Stomach (tissue), 8 donors: ENCODE measurements at regions not wholly inside any gene's neighbourhood (a gene's known extent, or its start where the extent isn't known, plus 50 kb on each side); places are given as distances from the start of the nearest gene placed in this dataset.

Source experiments
- DNase-seq, 2 donors: peaks; one replicate each; pipeline versions ENCODE4 v3.0.0 to v3.0.0-alpha.2; 2013 to 2019
- H3K27ac ChIP-seq, 5 donors: fragments of 200-600 bp in 4 of 5; sonication (generic) in 4 of 5; one replicate each; pipeline ENCODE4 v1.5.1; 2013 to 2019; ENCODE audit warnings: mild to moderate bottlenecking in 1 of 5, moderate library complexity in 1 of 5
- H3K27me3 ChIP-seq, 3 donors: fragments of 200-600 bp; sonication (generic); one replicate each; pipeline ENCODE4 v1.5.1; 2017 to 2019; ENCODE audit warnings: mixed run types in 1 of 3
- H3K36me3 ChIP-seq, 4 donors: fragments of 200-600 bp; sonication (generic); 1 replicate in 3 of 4; 2 replicates in 1 of 4; pipeline ENCODE4 v1.5.1; 2016 to 2019
- H3K4me1 ChIP-seq, 4 donors: fragments of 200-600 bp; sonication (generic); one replicate each; pipeline ENCODE4 v1.5.1; 2016 to 2019
- H3K4me3 ChIP-seq, 4 donors: fragments of 200-600 bp; sonication (generic) in 3 of 4; one replicate each; pipeline ENCODE4 v1.5.1; 2016 to 2019; ENCODE audit warnings: mild to moderate bottlenecking in 1 of 4
- H3K9me3 ChIP-seq, 4 donors: fragments of 200-600 bp; sonication (generic); one replicate each; pipeline ENCODE4 v1.5.1; 2016 to 2019
- EP300 ChIP-seq: sonication (generic); formaldehyde crosslinking; IDR thresholded peaks from one replicate; pipeline ENCODE4 v1.6.1; 2017; ENCODE audit warnings: antibody characterized with exemption
- POLR2A ChIP-seq, 4 donors: fragments of 450-650 bp; IDR thresholded peaks; one replicate each; pipeline ENCODE4 v1.6.1; 2016; ENCODE audit warnings: antibody characterized with exemption in 4 of 4, control low read depth in 2 of 4, mild to moderate bottlenecking in 1 of 4, moderate library complexity in 1 of 4
- POLR2AphosphoS5 ChIP-seq, 3 donors: sonication (generic); formaldehyde crosslinking; IDR thresholded peaks; one replicate each; pipeline ENCODE4 v1.6.1; 2016; ENCODE audit warnings: antibody characterized with exemption in 3 of 3
- WGBS, 5 donors: extraction: QIAGEN DNeasy Blood & Tissue Kit in 3 of 5; methylation state at CpG; one replicate each; pipeline versions ENCODE4 v1.1.5 to v1.1.7; 2013 to 2018; 5-methylcytosine and 5-hydroxymethylcytosine counted together
- intact Hi-C: fragments of 100-400 bp; cut with DNase I; formaldehyde crosslinking; loops from one replicate; pipeline ENCODE4 v1.15.1; 2023; ENCODE audit warnings: low total_unique reads
- TF ChIP-seq, protein P1 (sequence below), 7 experiments: fragments of 450-650 bp in 4 of 7; fragments of 200-600 bp in 3 of 7; sonication (generic) in 3 of 7; IDR thresholded peaks; one replicate each; pipeline ENCODE4 v1.5.1; 2016 to 2019; ENCODE audit warnings: antibody characterized with exemption in 7 of 7, control low read depth in 2 of 7, mild to moderate bottlenecking in 1 of 7
- donor health status: healthy with polysubstance abuse.
- donor health status: Bipolar disorder and iron deficiency.
- donor health status: healthy.

DNA sequence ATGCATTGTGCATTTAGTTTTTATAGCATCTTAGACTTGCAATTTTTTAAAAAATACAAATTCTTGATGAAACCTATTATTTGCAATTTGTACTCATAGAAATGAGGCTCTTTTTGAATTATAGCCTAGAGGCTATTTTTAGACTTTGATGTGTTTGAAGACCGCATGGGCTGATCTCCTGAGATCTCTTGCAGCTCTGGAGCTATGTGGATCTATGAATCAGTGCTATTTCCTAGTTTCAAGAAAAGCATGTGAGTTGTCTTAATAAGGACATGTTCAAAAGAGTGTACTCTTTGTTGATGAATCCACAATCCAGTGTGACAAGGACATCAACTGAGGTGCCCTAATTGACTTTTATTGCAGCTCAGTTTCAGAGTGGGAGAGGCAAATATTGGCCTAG is 620.5 kb downstream of the ETS1 start:
- no peak overlapping the region for H3K27ac ChIP-seq
- peaks cover 0 to 3% (median 0%) of the 10 kb centered on the region in 4 donors for H3K9me3 ChIP-seq
- H3K36me3 ChIP-seq: no peaks in the 10 kb centered on the region
- H3K4me1 ChIP-seq: no peaks in the 10 kb centered on the region
- H3K27me3 ChIP-seq: no peaks in the 10 kb centered on the region
- intact Hi-C loops: no loop called here
- TF ChIP-seq POLR2A (IDR thresholded peaks at IDR 0.05): no peak
- TF ChIP-seq EP300: no peak
- TF ChIP-seq POLR2AphosphoS5 (IDR thresholded peaks at IDR 0.05): no peak
- TF ChIP-seq, protein P1, sequence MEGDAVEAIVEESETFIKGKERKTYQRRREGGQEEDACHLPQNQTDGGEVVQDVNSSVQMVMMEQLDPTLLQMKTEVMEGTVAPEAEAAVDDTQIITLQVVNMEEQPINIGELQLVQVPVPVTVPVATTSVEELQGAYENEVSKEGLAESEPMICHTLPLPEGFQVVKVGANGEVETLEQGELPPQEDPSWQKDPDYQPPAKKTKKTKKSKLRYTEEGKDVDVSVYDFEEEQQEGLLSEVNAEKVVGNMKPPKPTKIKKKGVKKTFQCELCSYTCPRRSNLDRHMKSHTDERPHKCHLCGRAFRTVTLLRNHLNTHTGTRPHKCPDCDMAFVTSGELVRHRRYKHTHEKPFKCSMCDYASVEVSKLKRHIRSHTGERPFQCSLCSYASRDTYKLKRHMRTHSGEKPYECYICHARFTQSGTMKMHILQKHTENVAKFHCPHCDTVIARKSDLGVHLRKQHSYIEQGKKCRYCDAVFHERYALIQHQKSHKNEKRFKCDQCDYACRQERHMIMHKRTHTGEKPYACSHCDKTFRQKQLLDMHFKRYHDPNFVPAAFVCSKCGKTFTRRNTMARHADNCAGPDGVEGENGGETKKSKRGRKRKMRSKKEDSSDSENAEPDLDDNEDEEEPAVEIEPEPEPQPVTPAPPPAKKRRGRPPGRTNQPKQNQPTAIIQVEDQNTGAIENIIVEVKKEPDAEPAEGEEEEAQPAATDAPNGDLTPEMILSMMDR (IDR thresholded peaks at IDR 0.05): no peak
- DNase-seq: no peak
- WGBS, 5 donors: 70 to 92% (median 82%) methylated on average over 1 of the region's 1 CpG
- no peak overlapping the region for H3K4me3 ChIP-seq

DNA sequence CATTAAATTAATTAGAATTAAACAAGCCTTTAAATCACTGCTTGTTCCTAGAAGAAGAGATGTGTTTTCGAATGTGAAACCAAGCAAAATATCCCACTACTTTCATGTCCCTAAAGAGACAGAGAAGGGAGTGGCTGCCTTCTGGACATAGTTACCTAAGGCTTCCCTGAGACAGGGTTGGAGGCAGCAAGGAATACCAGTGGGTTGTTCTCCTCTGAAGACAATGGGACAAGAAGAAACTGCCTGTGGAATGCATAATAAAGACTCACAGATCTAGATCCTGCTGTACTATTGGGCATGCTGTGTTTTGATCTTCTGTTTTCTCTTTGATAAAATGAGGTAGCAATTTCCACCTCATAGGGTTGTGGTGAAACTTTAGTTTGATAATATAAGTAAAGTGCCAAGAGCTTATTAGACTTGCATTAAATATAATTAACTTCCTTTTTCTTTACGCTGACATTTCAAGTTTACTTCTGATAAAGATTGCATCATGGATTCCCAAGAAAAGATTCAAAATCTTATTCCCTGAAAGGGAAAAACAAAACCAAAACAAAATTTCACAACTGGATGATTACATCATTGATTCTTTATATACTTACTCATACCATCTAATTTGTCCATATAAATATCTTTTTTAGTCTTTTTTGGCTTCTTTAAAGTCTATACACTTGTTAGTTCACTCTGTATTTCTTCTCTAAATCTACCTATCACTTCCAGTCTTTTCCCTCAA is 621.3 kb downstream of the ETS1 start:
- TF ChIP-seq POLR2A (IDR thresholded peaks at IDR 0.05): no peak
- TF ChIP-seq EP300: no peak
- TF ChIP-seq, protein P1 (IDR thresholded peaks at IDR 0.05): no peak
- no peak for TF ChIP-seq POLR2AphosphoS5 (IDR thresholded peaks at IDR 0.05)
- H3K9me3 ChIP-seq: peaks cover 0 to 3% (median 0%) of the 10 kb centered on the region in 4 donors
- no peaks in the 10 kb centered on the region for H3K36me3 ChIP-seq
- 48 to 73% (median 65%) methylated on average over 2 of the region's 2 CpGs for WGBS, 5 donors
- no peaks in the 10 kb centered on the region for H3K27me3 ChIP-seq
- DNase-seq: no peak
- no peak overlapping the region for H3K4me3 ChIP-seq
- intact Hi-C loops: no loop called here
- H3K4me1 ChIP-seq: no peaks in the 10 kb centered on the region
- no peak overlapping the region for H3K27ac ChIP-seq

DNA sequence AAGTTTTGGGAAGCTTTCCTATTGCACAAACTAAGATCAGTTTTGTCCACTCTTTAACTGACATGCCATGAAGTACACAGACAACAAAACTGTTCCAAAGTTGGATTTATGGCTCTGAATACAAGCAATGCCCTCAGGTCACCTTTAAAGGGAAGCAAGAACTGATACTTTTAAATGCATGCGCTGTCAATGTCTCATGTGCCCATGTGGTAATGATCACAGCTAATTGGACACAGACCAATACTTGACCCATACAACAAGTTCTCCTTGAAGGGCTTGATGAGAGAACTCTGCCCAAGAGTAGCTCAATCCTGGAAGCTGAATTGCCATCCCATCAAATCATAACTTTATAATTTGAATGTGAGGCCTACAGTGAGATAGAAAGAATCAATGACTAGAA is 624.9 kb downstream of the ETS1 start:
- intact Hi-C loops: no loop called here
- no peaks in the 10 kb centered on the region for H3K36me3 ChIP-seq
- no peaks in the 10 kb centered on the region for H3K27me3 ChIP-seq
- DNase-seq: no peak
- WGBS, 5 donors: 81 to 98% (median 94%) methylated on average over 1 of the region's 1 CpG
- no peak overlapping the region for H3K4me3 ChIP-seq
- TF ChIP-seq POLR2AphosphoS5 (IDR thresholded peaks at IDR 0.05) (no peak), EP300 (no peak), POLR2A (IDR thresholded peaks at IDR 0.05) (no peak)
- TF ChIP-seq, protein P1 (IDR thresholded peaks at IDR 0.05): no peak
- H3K9me3 ChIP-seq: peaks cover 0 to 3% (median 0%) of the 10 kb centered on the region in 4 donors
- no peak overlapping the region for H3K27ac ChIP-seq
- no peaks in the 10 kb centered on the region for H3K4me1 ChIP-seq

DNA sequence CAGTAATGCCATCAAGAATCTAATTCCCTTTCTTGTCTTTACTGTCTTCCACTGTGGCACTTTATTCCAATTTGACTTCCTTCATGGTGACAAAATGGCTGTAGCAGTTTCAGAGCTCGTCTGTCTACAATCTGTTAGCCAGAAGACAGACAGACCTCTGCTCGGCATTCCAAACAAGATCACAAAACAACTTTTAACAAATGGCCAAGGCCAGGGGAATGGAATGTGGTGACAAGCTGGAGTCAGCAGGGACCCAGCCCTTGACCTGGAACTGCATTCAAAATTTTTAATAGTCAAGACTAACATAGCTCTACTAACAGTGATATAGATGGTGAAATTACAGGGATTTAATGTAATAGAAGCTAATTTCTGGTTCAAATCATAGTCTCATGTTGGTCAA is 637.2 kb downstream of the ETS1 start:
- Histone ChIP-seq H3K27ac (no peak overlapping the region), H3K27me3 (no peaks in the 10 kb centered on the region), H3K4me3 (no peak overlapping the region), H3K4me1 (no peaks in the 10 kb centered on the region), H3K9me3 (peaks cover 0 to 3% (median 0%) of the 10 kb centered on the region in 4 donors), H3K36me3 (no peaks in the 10 kb centered on the region)
- intact Hi-C loops: no loop called here
- TF ChIP-seq POLR2AphosphoS5 (IDR thresholded peaks at IDR 0.05): no peak
- TF ChIP-seq POLR2A (IDR thresholded peaks at IDR 0.05): no peak
- TF ChIP-seq, protein P1 (IDR thresholded peaks at IDR 0.05): no peak
- no peak for TF ChIP-seq EP300
- 43 to 66% (median 58%) methylated on average over 2 of the region's 2 CpGs for WGBS, 5 donors
- no peak for DNase-seq
